ENCODE measurements at regions not wholly inside any gene's neighbourhood (a gene's known extent, or its start where the extent isn't known, plus 50 kb on each side); places are given as distances from the start of the nearest gene placed in this dataset.

- H3K79me2 ChIP-seq (ENCODE audit: insufficient read depth, low read length) = no peaks in the 10 kb centered on the region
- no peaks in the 10 kb centered on the region for H4K20me1 ChIP-seq (ENCODE audit: insufficient read depth, low read length)
- BruUV-seq (replicated peaks) = no TSS peak
- 87% methylated on average over 2 of the region's 2 CpGs for WGBS (ENCODE audit: low lambda C conversion rate)
- in situ Hi-C loops (cut with HindIII; ENCODE audit: extremely low pct_ligation_motif_present, low pct_unique_long_range_greater_than_20kb) (no loop called here), intact Hi-C loops (cut with micrococcal nuclease; ENCODE audit: unreplicated experiment) (no loop called here)
- H2AFZ ChIP-seq (ENCODE audit: low read length) = no peak overlapping the region
- H3K9ac ChIP-seq (ENCODE audit: insufficient read depth, low read depth, low read length) = no peak overlapping the region
- POLR2A ChIA-PET = no interaction called here
- H3K36me3 ChIP-seq (replicated peaks in 1 of 2; ENCODE audit: control insufficient read depth in 1 of 2, insufficient read depth in 2 of 2, low read length in 2 of 2) = no peaks in the 10 kb centered on the region
- DNase-seq (ENCODE audit: low spot score) = no peak
- ATAC-seq = no peak
- H3K27ac ChIP-seq (ENCODE audit: extremely low read length, insufficient read depth, low read length) = no peak overlapping the region
- no peak overlapping the region for H3K4me3 ChIP-seq (replicated peaks in 1 of 3; ENCODE audit: insufficient read depth in 1 of 3, low read depth in 2 of 3, low read length in 3 of 3)
- H3K27me3 ChIP-seq (ENCODE audit: control insufficient read depth in 1 of 2, insufficient read depth in 2 of 2, low read length in 2 of 2) = no peaks in the 10 kb centered on the region
- H3K4me2 ChIP-seq (ENCODE audit: low read depth, low read length) = no peak overlapping the region
- TF ChIP-seq ZNF235 (CRISPR knock-in tag; IDR thresholded peaks at IDR 0.05; ENCODE audit: borderline replicate concordance) (no peak), MAFK (conservative IDR thresholded peaks at IDR 0.05 in 1 of 2, IDR thresholded peaks at IDR 0.05 in 1 of 2; ENCODE audit: low read length in 2 of 2) (peak; percentile 33 to 56; a peak in 2 of 4 replicates), MAF1 (CRISPR knock-in tag; IDR thresholded peaks at IDR 0.05; ENCODE audit: borderline replicate concordance) (no peak), RXRB (CRISPR knock-in tag; IDR thresholded peaks at IDR 0.05; ENCODE audit: borderline replicate concordance) (no peak), ZNF460 (CRISPR knock-in tag; IDR thresholded peaks at IDR 0.05; ENCODE audit: borderline replicate concordance) (no peak)
- CTCF ChIA-PET (ENCODE audit: low intra/inter-chr PET ratio, low total read pairs) = no interaction called here
- peaks cover 11% of the 10 kb centered on the region for H3K9me3 ChIP-seq (ENCODE audit: low read length)
- no peak for FAIRE-seq
- H3K4me1 ChIP-seq (ENCODE audit: insufficient read depth, low read length) = no peaks in the 10 kb centered on the region
Measured at GRCh38 chr20:19895761-19896160, 121.4 kb upstream of the NAA20 start.

GRCh38 chr20:19897891-19898290, 119.3 kb upstream of the NAA20 start:
- Histone ChIP-seq H3K27me3 (ENCODE audit: control insufficient read depth in 1 of 2, insufficient read depth in 2 of 2, low read length in 2 of 2) (no peaks in the 10 kb centered on the region), H3K4me1 (ENCODE audit: insufficient read depth, low read length) (no peaks in the 10 kb centered on the region; the same call in 1 of the 2 replicates), H3K36me3 (replicated peaks in 1 of 2; ENCODE audit: control insufficient read depth in 1 of 2, insufficient read depth in 2 of 2, low read length in 2 of 2) (no peaks in the 10 kb centered on the region), H3K4me2 (ENCODE audit: low read depth, low read length) (no peak overlapping the region), H3K9me3 (ENCODE audit: low read length) (peaks cover 11% of the 10 kb centered on the region), H3K4me3 (replicated peaks in 1 of 3; ENCODE audit: insufficient read depth in 1 of 3, low read depth in 2 of 3, low read length in 3 of 3) (no peak overlapping the region), H4K20me1 (ENCODE audit: insufficient read depth, low read length) (no peaks in the 10 kb centered on the region), H3K9ac (ENCODE audit: insufficient read depth, low read depth, low read length) (no peak overlapping the region), H3K79me2 (ENCODE audit: insufficient read depth, low read length) (no peaks in the 10 kb centered on the region), H2AFZ (ENCODE audit: low read length) (no peak overlapping the region), H3K27ac (ENCODE audit: extremely low read length, insufficient read depth, low read length) (no peak overlapping the region)
- intact Hi-C loops (cut with micrococcal nuclease; ENCODE audit: unreplicated experiment) = no loop called here
- ATAC-seq (no peak), FAIRE-seq (no peak), DNase-seq (ENCODE audit: low spot score) (no peak)
- POLR2A ChIA-PET = no interaction called here
- TF ChIP-seq REXO4 (CRISPR knock-in tag; IDR thresholded peaks at IDR 0.05; ENCODE audit: borderline replicate concordance) (no peak), NFRKB (IDR thresholded peaks at IDR 0.05) (no peak)
- no TSS peak for BruUV-seq (replicated peaks)
- CTCF ChIA-PET (ENCODE audit: low intra/inter-chr PET ratio, low total read pairs) = no interaction called here
- in situ Hi-C loops (cut with HindIII; ENCODE audit: extremely low pct_ligation_motif_present, low pct_unique_long_range_greater_than_20kb) = no loop called here
- 84% methylated on average over 6 of the region's 6 CpGs for WGBS (ENCODE audit: low lambda C conversion rate)

Data from HepG2 (cell line).